ENCODE measurements at regions not wholly inside any gene's neighbourhood (a gene's known extent, or its start where the extent isn't known, plus 50 kb on each side); places are given as distances from the start of the nearest gene placed in this dataset.

GRCh38 chr1:55352811-55353180, 137.6 kb upstream of the USP24 start:
- H3K79me2 ChIP-seq (ENCODE audit: insufficient read depth, low read length) = no peaks in the 10 kb centered on the region
- H3K27ac ChIP-seq (ENCODE audit: insufficient read length, low read depth, low read length) = no peak overlapping the region
- H3K4ac ChIP-seq (ENCODE audit: low read depth, low read length) = no peak overlapping the region
- TF ChIP-seq CTCF (conservative IDR thresholded peaks at IDR 0.05) = no peak
- H3K9me3 Mint-ChIP-seq = no peaks in the 10 kb centered on the region
- no peaks in the 10 kb centered on the region for H3K9me3 ChIP-seq (ENCODE audit: control insufficient read depth, low read depth, low read length)
- no CpG with 5 or more reads among the region's 1 CpG for WGBS (ENCODE audit: extremely low coverage, insufficient read length, low lambda C conversion rate)
- no peak overlapping the region for H3T11ph ChIP-seq (ENCODE audit: low read length)
- H3K36me3 Mint-ChIP-seq (ENCODE audit: insufficient read depth in 1 of 3, low read depth in 3 of 3) = no peaks in the 10 kb centered on the region
- no peak for DNase-seq
- no peak overlapping the region for H3K23ac ChIP-seq (ENCODE audit: insufficient read length, low read depth, low read length)
- H3K14ac ChIP-seq (ENCODE audit: insufficient read depth, low read length) = no peak overlapping the region
- H3K23me2 ChIP-seq (ENCODE audit: insufficient read length, low read depth, low read length, poor library complexity, severe bottlenecking) = no peaks in the 10 kb centered on the region
- H2BK12ac ChIP-seq (ENCODE audit: insufficient read length, low read depth, low read length) = no peak overlapping the region
- H3K9ac ChIP-seq (ENCODE audit: extremely low read depth, insufficient read length, low read length) = no peak overlapping the region
- no peak overlapping the region for H2BK20ac ChIP-seq (ENCODE audit: low read depth, low read length, poor library complexity, severe bottlenecking)
- H4K8ac ChIP-seq (replicated peaks; ENCODE audit: insufficient read length, low read depth, low read length) = no peak overlapping the region
- no peak overlapping the region for H3K56ac ChIP-seq (ENCODE audit: insufficient read length, low read depth, low read length)
- H2BK15ac ChIP-seq (ENCODE audit: low read depth, low read length) = no peak overlapping the region
- H2BK120ac ChIP-seq (ENCODE audit: low read depth, low read length, poor library complexity, severe bottlenecking) = no peak overlapping the region
- H3K18ac ChIP-seq (ENCODE audit: insufficient read length, low read depth, low read length) = no peak overlapping the region
- H2AFZ ChIP-seq (ENCODE audit: low read length) = no peak overlapping the region
- H3K79me1 ChIP-seq (ENCODE audit: insufficient read depth, low read depth, low read length, poor library complexity, severe bottlenecking) = no peaks in the 10 kb centered on the region
- no peak overlapping the region for H2BK5ac ChIP-seq (ENCODE audit: insufficient read length, low read length)
- no peak overlapping the region for H4K91ac ChIP-seq (ENCODE audit: insufficient read length, low read depth, low read length)
- no peak overlapping the region for H3K4me3 Mint-ChIP-seq
- peaks cover 7% of the 10 kb centered on the region for H3K27me3 Mint-ChIP-seq (ENCODE audit: low read depth)
- no peak overlapping the region for H4K5ac ChIP-seq (ENCODE audit: insufficient read length, low read depth, low read length)
- no peaks in the 10 kb centered on the region for H3K4me1 ChIP-seq (ENCODE audit: insufficient read depth, low read length)
- H3K4me2 ChIP-seq (ENCODE audit: insufficient read depth, insufficient read length, low read length) = no peak overlapping the region
- H3K27ac Mint-ChIP-seq = no peak overlapping the region
- no peak overlapping the region for H2AK5ac ChIP-seq (ENCODE audit: insufficient read length, low read length)
- H3K4me1 Mint-ChIP-seq = no peaks in the 10 kb centered on the region
- no peaks in the 10 kb centered on the region for H3K27me3 ChIP-seq (ENCODE audit: insufficient read depth, low read length)
- no peaks in the 10 kb centered on the region for H4K20me1 ChIP-seq (ENCODE audit: control insufficient read depth, insufficient read depth, insufficient read length)

All from H9 (cell line).